IPS-NIHi7 (cell line): ENCODE measurements at regions not wholly inside any gene's neighbourhood (a gene's known extent, or its start where the extent isn't known, plus 50 kb on each side); places are given as distances from the start of the nearest gene placed in this dataset.

ENCODE experiments used
- DNase-seq: peaks from one replicate; pipeline ENCODE4 v3.0.0; 2012; ENCODE audit warnings: mixed read lengths; ENCODE audit errors: extremely low spot score

- no peak for DNase-seq
These were observed 286.3 kb upstream of the ATP2B1 start for GRCh38 chr12:89994911-89995310.

DNA sequence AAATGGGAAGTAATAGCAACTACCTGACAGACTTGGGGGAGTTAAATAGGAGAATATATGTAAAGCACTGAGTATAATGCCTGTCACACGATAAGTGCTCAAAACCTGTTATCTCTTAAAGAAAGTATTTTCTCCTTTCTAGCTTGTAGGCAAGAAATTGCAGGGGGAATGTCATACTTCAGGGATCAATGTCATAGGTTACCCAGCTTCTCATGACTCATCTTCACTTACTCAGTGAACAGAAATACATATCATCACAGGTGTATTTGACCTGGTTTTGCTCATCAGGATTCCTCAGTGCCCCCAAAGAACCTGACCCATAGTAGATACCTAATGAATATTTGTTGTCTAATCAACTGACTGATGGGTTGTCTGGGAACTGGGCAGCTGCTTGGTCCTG lies 285.0 kb upstream of the ATP2B1 start:
- DNase-seq: no peak

DNA sequence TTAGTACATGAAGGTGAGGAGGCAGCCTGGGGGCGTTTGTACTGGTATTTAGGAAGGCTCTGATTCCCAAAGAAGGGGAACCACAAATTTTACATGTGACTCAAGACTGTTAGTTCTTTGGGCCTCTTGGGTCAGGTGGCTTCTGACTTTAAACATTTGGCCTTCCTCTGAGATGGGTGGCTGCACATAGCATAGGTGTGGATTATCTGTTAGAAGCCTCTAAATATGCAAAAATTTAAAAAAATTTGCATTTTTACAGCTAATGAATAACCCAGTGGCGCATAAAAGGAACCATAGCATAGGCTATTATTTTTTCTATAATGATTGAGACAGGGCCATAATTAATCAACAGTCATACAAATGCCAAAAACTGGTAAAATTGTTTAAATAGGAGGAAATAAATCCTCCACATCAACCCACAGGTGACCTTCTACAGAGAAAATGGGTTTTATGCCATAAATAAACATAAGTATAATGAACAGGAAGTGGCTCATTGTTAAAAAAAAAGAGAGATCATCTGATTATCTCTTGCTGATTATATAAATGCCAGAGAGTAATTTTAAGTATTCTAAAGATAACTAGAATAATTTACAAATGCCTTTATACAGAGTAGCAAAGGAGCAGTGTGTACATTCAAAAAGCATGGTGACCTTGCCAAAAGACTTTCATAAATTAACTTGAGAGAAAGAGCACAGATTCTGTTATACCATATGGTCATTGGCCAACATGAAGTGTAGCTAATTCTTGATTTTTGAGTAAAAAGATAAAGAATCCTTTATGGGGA lies 284.2 kb upstream of the ATP2B1 start:
- no peak for DNase-seq

- DNase-seq: no peak
These were observed 283.4 kb upstream of the ATP2B1 start for GRCh38 chr12:89991807-89992590.

GRCh38 chr12:89988188-89988915 lies 279.7 kb upstream of the ATP2B1 start:
- DNase-seq: no peak

GRCh38 chr12:89985935-89986334 lies 277.3 kb upstream of the ATP2B1 start:
- DNase-seq: no peak

DNA sequence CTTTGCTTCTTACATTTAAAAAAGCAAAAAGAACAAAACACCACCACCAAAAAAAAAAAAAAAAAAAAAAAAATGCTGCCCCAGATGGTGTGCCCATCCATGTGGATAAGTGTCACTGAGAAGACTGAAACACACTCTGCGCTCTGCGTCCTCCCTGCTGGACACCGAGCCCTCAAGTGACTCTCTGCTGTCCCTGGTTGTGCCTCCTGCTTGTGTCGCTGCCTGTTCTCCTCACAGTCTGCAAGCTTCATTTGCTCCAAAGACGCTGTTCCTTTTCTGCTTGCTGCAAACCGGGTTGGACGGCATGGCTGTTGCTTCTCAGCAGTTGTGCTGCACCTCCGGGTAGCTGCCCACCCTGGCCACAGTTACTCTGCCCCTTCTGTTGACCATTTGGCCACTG lies 276.2 kb upstream of the ATP2B1 start:
- no peak for DNase-seq

DNA sequence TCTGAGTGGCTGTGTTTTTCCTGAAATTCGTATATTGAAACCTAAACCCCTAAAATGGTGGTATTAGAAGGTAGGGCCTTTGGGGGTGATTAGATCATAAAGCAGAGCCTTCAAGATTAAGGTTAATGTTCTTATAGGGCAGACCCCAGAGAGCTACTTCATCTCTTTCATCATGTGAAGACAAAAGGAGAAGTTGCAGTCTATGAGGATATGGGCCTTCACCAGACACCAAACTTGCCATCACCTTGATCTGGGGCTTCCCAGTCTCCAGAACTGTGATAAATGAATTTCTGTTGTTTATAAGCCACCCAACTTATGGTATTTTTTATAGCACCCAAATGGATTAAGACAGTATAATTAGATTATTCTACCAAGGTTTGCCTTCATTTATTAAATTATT lies 275.0 kb upstream of the ATP2B1 start:
- no peak for DNase-seq

DNA sequence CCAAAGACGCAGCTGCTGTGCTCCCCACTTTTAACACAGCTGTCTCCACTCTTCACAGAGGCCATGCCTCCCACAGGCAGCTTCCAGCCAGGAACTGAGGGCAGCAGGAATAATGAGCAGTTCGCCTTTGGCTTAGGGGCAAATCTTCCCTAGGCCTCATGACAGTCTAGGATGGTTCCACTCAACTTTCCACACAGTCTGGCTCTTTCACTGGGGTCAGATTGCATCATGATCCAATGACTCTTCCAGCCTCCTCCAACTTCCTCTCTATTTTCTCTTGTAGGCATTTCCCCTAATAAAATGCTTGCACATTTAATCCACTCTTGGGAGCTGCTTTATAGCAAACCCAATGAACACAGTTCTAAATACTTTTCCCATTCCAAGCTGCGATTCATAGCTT lies 271.6 kb upstream of the ATP2B1 start:
- DNase-seq: no peak

DNA sequence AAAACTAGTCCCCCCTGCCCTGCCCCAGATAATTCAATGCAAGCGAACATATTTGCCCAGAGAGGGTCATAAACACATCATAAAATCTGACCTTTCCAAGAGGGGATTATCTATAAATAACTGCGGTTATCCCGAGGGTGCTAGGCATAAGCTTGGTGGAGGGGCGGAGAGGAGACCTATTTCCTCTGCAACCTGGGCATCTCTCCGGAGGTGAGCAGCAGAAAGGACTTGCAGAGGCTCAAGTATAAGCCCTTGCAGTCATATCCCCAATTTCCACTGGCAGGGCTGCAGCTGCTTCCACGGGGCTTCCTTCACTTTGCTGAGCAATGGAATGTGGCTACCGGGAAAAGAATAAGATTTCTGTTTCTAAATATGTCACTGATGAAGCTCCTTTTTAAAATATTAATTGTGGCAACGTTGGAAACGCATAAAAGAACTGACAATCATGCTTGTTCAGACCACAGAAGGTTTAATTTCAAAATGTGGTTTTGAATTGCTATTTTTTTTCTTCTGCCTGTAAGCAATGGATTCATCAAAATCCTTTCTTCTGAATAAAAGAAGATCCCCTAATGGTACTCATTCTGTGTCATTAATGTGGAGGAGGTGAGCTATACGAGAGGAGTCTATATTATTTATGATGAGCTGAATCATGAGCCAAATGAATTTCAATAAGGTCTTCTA lies 268.9 kb upstream of the ATP2B1 start:
- no peak for DNase-seq

- DNase-seq: no peak
These were observed 268.2 kb upstream of the ATP2B1 start for GRCh38 chr12:89976866-89977265.

- no peak for DNase-seq
These were observed 266.9 kb upstream of the ATP2B1 start for GRCh38 chr12:89975574-89975973.

- DNase-seq: no peak
These were observed 263.2 kb upstream of the ATP2B1 start for GRCh38 chr12:89971880-89972279.

- DNase-seq: no peak
These were observed 262.1 kb upstream of the ATP2B1 start for GRCh38 chr12:89970722-89971121.

GRCh38 chr12:89969093-89969492 lies 260.5 kb upstream of the ATP2B1 start:
- DNase-seq: no peak

GRCh38 chr12:89968151-89968700 lies 259.6 kb upstream of the ATP2B1 start:
- no peak for DNase-seq

DNA sequence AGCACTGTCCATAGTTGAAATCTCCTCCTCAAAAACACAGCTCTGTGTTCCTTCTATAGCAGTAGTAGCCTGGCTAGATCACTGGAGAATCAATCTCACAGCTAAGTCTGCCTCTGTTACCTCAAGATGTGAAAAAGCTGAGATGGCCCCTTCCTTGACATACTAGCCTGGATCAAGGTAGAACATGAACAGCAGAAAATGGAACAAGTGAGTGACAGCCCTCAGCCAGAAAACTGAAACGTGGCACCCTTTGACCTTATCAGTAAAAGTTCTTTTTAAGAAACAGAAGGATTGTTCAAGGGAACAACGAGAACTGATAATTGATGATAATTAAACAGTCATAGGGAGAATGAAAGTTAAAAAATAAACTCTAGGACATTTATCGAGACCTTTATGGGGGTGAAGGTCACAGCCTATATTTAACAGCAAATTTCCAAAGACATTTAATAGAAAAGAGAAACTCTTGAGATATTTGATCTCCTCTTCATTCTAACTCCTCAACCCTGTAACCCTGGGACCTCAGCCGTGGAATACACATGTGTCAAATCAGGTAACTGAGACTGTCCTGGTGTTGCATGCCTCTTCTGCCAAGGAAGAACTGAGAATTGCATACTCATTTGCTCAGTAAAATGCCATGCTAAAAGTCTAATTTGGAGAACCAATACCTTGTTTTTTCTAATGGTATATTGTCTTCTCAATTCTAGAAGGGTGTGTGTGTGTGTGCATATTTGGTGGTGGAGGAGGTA lies 258.0 kb upstream of the ATP2B1 start:
- DNase-seq: no peak

DNA sequence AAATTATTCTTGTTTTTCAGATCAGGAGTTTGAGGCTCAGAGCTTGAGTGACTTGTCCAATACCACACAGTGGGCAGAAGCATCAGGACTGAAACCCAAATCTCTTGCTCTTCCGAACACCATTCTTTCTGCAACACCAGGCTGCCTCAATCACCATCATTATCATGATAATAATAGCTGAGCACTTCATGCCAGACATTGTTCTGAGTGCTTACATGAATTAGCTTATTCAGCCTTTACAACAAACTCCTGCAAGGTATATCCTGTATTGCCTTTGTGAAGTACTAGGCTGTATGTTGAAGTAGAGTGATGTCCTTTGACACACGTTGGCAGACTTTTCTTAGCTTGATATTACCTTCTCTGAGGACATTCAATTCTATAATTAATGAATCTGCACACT lies 257.4 kb upstream of the ATP2B1 start:
- DNase-seq: no peak

DNA sequence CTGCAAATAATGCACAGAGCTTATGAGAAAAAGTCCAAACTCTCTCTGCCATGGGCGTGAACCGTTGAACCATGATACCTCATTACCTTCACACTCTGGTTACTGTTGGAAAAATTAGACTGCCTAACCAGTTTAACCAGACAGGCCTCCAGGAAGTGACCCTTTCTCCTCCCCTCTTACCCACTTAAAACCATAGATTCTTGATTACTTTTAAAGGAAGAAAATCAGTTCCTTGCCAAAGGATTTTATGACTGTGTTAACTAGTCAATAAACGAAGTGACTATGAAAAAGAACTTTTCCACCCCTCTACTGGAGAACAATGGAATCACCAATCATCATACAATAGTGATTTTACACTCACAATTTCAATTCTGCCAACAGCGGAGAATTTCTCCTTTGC lies 254.0 kb upstream of the ATP2B1 start:
- no peak for DNase-seq

DNA sequence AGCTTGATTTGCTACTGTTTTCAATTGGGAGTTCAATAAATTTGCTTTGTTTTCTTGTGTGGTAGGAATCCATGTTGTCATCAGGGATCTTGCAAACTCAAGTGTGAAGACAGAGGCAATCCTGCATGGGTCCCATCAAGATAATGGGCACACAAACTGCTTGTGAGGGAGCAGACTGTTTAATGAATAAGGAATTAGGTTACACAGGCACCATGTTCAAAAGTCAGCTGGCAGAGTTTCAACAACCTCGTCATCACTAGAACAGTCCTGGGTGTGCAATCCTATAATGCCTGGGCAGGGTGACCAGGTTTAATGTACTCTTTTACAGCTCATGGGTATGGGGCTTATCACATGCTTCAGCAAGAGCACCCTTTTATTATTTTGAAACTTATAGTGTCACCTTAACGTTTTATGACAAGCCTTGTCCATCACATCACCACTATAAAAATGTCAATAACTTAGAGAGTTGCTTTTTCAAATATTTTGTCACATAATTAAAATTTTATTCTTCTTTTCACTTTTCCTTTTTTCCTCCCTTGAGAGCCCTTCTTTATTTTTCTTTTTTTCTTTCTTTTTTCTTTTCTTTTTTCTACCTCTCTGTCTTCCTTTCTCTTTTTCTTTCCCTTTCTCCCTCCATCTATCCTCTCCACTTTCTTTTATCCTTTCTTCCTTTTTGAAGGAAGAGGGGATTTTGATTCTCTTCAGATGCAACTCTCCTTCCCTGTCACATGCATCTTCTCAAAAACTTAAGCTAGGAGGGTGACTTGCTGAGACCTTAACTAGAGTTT lies 252.2 kb upstream of the ATP2B1 start:
- no peak for DNase-seq
